Ishikawa (cell line): ENCODE measurements at regions not wholly inside any gene's neighbourhood (a gene's known extent, or its start where the extent isn't known, plus 50 kb on each side); places are given as distances from the start of the nearest gene placed in this dataset.

Experiments used
- EP300 ChIP-seq: IDR thresholded peaks from 2 replicates; pipeline ENCODE4 v1.6.1; 2012; ENCODE audit warnings: borderline replicate concordance
- FOXM1 ChIP-seq: IDR thresholded peaks from 2 replicates; pipeline ENCODE4 v1.6.1; 2012; ENCODE audit warnings: low read depth, borderline replicate concordance

DNA sequence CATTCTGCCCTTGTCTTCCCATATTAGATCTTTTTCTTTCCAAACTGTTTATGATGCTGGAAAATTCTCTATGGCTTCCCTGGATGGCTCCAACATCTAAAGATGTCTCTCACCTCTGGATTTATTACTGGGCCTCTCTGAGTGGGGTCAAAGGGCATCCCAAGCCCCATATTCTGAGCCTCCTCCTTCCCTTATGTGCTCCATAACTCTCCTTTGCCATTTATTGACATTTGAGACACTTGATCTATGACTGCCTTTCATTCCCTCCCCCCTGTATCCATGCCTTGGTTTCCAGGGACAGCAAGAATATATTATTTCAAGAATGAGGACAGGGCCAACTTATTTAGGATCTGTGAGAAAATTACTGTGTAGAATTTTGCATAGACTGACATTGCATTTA lies 369.3 kb upstream of the ONECUT1 start:
- TF ChIP-seq EP300, result no peak
- no peak for TF ChIP-seq FOXM1
